GM12875 (cell line): ENCODE measurements at regions not wholly inside any gene's neighbourhood (a gene's known extent, or its start where the extent isn't known, plus 50 kb on each side); places are given as distances from the start of the nearest gene placed in this dataset.
"Not testable (repeated sequence)": the region's sequence is repeated elsewhere in the genome, so short reads cannot be mapped to it uniquely, and the experiment has no call there.

Source experiments
- H3K4me3 ChIP-seq: one replicate; pipeline ENCODE4 v1.5.1; 2011; ENCODE audit warnings: low read depth, low read length, control low read depth
- TF ChIP-seq, protein P1 (sequence below): IDR thresholded peaks from 2 replicates; pipeline ENCODE4 v1.5.1; 2011; ENCODE audit warnings: low read depth, mild to moderate bottlenecking, control low read depth, inconsistent platforms, low read length, moderate library complexity, borderline replicate concordance; ENCODE audit not compliant: insufficient read depth

DNA sequence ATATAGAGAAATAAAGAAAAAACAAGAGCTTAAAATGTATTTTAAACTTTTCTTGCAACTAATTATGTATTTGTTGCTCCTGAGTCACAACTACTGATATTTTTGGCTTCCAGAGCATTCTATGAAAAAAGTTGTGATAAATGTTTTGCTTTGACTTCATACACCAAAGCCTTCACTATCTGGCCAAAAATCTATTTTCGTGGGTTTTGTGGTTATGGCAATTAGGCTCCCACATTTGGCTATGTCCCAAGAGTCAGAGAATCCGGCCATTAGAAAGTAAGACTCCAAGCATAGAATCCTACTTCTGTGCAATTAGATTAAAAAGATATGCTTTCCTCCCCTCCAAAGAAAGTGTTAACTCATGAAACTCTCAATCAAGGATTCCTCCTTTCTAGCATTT is 1456.1 kb upstream of the ACVR2A start:
- no peak overlapping the region for H3K4me3 ChIP-seq
- TF ChIP-seq, protein P1, sequence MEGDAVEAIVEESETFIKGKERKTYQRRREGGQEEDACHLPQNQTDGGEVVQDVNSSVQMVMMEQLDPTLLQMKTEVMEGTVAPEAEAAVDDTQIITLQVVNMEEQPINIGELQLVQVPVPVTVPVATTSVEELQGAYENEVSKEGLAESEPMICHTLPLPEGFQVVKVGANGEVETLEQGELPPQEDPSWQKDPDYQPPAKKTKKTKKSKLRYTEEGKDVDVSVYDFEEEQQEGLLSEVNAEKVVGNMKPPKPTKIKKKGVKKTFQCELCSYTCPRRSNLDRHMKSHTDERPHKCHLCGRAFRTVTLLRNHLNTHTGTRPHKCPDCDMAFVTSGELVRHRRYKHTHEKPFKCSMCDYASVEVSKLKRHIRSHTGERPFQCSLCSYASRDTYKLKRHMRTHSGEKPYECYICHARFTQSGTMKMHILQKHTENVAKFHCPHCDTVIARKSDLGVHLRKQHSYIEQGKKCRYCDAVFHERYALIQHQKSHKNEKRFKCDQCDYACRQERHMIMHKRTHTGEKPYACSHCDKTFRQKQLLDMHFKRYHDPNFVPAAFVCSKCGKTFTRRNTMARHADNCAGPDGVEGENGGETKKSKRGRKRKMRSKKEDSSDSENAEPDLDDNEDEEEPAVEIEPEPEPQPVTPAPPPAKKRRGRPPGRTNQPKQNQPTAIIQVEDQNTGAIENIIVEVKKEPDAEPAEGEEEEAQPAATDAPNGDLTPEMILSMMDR, result no peak

DNA sequence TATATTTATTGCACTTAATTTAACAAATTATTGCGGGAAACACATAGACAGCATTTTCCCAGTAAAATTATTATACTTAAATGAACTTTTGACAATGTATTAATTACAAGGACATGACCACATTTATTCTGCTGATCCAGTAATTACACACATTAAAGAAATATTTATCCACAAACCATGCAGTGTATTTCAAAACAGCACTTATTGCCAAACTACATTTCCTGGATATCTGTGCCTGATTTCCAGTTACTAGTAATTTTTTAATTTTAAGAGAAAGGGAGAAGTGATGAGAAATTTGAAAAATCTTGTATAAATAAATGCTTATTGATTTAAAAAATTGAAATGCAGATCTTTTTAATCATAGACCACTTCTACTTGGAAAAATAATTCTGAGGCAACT is 1458.7 kb upstream of the ACVR2A start:
- H3K4me3 ChIP-seq, result no peak overlapping the region
- TF ChIP-seq, protein P1, result no peak

DNA sequence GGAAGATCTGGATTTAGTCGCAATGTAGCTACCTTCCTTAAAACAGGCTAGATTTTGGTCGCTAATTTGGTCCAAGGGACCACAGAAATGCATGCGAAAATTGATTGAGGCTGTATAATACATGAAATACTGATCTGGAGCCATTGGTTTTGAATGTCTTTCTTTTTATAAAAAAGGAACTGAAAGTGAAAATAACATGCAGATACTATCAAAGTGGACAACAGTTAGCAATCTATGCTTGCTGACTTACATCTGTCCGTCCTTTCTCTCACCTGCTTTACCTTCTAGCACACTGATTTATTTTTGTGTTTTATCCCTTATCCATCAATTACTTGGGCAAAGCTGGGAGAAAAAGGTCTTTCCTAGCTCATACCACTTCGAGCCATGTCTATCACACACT is 1459.8 kb upstream of the ACVR2A start:
- no peak overlapping the region for H3K4me3 ChIP-seq
- TF ChIP-seq, protein P1, result no peak

DNA sequence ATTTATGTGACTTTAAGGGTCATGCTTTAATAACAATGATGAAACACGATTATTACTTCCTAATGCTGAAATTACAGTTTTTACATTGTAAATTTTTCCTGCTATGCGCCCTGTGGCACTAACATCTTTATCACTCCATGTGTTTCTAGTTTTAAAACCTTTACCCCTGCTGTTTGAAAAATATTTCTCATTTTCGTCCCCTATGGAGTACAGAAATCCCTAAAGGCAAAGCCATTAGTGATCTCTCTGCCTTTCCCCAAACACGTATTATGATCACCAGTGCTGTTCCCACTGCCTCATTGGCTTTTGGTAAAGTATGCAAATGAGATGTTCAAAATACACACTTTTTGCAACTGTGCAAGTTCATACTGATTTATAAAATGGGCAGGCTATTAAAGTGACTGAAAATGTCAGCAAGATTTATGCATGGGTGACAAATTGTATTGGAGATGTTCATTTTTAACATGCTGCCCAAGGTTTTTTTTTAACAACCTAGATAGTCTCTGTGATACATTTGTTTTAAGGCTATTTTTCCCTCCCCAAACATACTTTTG is 1468.2 kb upstream of the ACVR2A start:
- no peak overlapping the region for H3K4me3 ChIP-seq
- TF ChIP-seq, protein P1, result no peak

DNA sequence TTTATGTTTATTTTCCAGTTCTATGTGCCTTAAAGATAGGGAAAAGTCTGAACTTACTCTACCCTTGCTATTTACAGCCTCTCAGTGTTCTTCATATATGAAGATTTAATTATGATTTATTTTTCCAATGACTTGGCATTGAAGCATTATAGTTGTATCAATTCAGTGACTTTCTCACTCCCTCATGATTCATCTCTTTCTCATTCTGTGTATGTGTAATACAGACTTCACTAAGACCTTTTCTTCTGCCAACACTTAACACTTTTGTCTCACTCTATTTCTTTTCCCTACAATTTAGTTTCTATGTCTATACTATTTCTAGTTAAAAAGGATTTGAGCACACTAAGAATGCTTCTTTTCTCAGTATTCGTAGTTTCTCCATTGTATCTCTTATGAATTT is 1470.3 kb upstream of the ACVR2A start:
- TF ChIP-seq, protein P1, result no peak
- no peak overlapping the region for H3K4me3 ChIP-seq

DNA sequence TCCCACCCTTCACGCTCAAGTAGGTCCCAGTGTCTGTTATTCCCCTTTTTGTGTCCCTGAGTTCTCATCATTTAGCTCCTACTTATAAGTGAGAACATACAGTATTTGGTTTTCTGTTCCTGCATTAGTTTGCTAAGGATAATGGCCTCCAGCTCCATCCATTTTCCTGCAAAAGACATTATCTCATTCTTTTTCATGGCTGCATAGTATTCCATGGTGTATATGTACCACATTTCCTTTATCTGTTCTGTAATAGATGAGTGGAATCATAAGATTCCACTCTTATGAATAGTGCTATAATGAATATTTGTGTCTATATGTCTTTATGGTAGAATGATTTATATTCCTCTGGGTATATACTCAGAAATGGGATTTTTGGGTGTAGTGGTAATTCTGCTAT is 1473.5 kb upstream of the ACVR2A start:
- not testable (repeated sequence) for H3K4me3 ChIP-seq

DNA sequence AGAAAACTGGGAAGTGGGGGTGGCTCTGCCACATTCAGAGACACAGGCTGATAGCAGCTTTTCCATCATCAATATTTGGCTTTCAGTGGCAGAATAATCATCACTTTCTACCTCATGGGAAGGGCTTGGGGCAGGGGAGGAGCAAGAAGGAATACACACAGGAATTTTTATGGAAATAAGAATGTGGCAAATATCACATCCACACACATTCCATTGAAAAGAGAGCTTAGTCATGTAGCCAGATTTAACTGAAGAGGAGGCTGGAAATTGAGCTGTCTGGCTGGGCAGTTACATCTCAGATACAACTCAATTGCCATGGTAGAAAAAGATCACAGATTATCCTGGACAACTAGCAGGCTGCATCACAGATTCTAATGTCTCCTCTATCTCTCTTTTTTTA is 1474.0 kb upstream of the ACVR2A start:
- TF ChIP-seq, protein P1, result no peak
- no peak overlapping the region for H3K4me3 ChIP-seq

DNA sequence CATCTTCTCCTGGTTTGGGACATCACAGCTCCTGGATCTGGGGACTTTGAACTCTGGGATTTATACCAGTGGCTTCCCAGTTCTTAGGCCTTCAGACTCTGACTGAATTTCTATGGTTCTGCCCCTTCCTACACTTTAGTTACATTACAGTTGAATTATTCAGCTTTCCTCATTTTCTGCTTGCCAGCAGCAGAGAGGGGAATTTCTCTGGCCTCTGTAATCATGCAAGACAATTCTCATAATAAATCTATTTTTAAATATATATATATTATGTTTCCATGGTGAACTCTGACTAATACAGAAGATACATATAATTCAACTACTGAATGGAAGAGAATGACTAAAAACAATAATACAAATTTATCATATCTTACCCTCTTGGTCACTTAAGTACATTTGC is 1478.6 kb upstream of the ACVR2A start:
- no peak overlapping the region for H3K4me3 ChIP-seq
- TF ChIP-seq, protein P1, result no peak
